Stimulated activated naive B cell treated with anti-CD40 and anti-IgM and Interleukin-4, amounts not matched to agents 10 μg/mL and 1 μg/mL and 100 μg/mL, for 72 hours (primary cell): ENCODE measurements at regions not wholly inside any gene's neighbourhood (a gene's known extent, or its start where the extent isn't known, plus 50 kb on each side); places are given as distances from the start of the nearest gene placed in this dataset.

Experiments used
- ATAC-seq, 2 donors: fragments of 150-1000 bp; cut with Tn5 transposase; replicated peaks; 2 replicates each; pipeline ENCODE4 v1.10.0; 2021; ENCODE audit warnings: moderate library complexity in 1 of 2
- DNase-seq: peaks from one replicate; pipeline ENCODE4 v3.0.0; 2021
- H3K27ac Mint-ChIP-seq: one replicate; pipeline ENCODE4 v1.8.0; 2022; ENCODE audit warnings: mild to moderate bottlenecking, mixed read lengths
- H3K27me3 Mint-ChIP-seq, 2 donors: one replicate each; pipeline ENCODE4 v1.8.0; 2022; ENCODE audit warnings: mixed read lengths in 2 of 2
- H3K36me3 Mint-ChIP-seq, 2 donors: one replicate each; pipeline ENCODE4 v1.8.0; 2022; ENCODE audit warnings: mixed read lengths in 2 of 2, mild to moderate bottlenecking in 1 of 2
- H3K4me1 Mint-ChIP-seq, 2 donors: one replicate each; pipeline ENCODE4 v1.8.0; 2022; ENCODE audit warnings: mixed read lengths in 2 of 2, mild to moderate bottlenecking in 1 of 2
- H3K4me3 Mint-ChIP-seq, 2 donors: one replicate each; pipeline ENCODE4 v1.8.0; 2022; ENCODE audit warnings: mild to moderate bottlenecking in 2 of 2, mixed read lengths in 2 of 2, moderate library complexity in 1 of 2
- H3K9me3 Mint-ChIP-seq, 2 donors: one replicate each; pipeline ENCODE4 v1.8.0; 2022; ENCODE audit warnings: mixed read lengths in 2 of 2, mild to moderate bottlenecking in 1 of 2

DNA sequence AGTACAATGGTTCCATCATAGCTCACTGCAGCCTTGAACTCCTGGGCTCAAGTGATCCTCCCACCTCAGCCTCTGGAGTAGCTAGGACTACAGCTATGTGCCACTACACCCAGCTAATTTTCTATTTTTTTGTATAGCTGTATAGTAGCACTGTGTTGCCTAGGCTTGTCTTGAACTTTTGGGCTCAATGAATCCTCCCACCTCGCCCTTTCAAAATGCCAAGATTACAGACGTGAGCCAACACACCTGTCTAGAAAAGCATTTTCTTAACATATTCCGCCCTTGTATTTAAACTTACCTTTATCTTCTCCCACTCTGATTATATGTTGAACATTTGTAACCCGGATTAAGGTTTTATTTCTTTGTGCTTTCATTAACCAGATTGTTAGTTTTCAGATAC lies 750.7 kb upstream of the GCFC2 start:
- H3K36me3 Mint-ChIP-seq = no peaks in the 10 kb centered on the region
- H3K4me1 Mint-ChIP-seq = no peaks in the 10 kb centered on the region
- H3K9me3 Mint-ChIP-seq = peaks cover 0 to 3% of the 10 kb centered on the region in 2 donors
- DNase-seq = no peak
- H3K4me3 Mint-ChIP-seq = no peak overlapping the region
- no peak for ATAC-seq
- no peak overlapping the region for H3K27ac Mint-ChIP-seq
- no peaks in the 10 kb centered on the region for H3K27me3 Mint-ChIP-seq

DNA sequence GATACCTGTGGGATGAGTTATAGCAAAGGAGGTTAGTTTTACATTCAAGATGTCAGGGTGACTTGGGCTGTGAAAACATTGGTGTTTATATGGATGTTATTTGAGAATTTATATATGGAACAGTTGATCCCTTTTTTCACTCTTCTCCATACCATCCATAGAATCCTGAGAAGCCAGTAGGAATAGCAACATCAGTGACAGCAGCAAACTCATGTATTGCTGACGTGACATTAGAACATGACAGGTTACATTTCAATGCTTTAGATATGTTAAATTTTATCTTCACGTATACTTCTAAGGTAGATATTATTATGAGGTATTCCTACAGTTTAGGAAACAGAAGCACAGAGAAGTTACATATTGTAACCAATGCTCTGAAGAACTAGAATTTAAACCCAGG lies 745.2 kb upstream of the GCFC2 start:
- Mint-ChIP-seq H3K27ac (no peak overlapping the region), H3K36me3 (no peaks in the 10 kb centered on the region), H3K4me1 (no peaks in the 10 kb centered on the region), H3K27me3 (no peaks in the 10 kb centered on the region), H3K4me3 (no peak overlapping the region), H3K9me3 (peaks cover 0 to 2% of the 10 kb centered on the region in 2 donors)
- no peak for DNase-seq
- no peak for ATAC-seq

DNA sequence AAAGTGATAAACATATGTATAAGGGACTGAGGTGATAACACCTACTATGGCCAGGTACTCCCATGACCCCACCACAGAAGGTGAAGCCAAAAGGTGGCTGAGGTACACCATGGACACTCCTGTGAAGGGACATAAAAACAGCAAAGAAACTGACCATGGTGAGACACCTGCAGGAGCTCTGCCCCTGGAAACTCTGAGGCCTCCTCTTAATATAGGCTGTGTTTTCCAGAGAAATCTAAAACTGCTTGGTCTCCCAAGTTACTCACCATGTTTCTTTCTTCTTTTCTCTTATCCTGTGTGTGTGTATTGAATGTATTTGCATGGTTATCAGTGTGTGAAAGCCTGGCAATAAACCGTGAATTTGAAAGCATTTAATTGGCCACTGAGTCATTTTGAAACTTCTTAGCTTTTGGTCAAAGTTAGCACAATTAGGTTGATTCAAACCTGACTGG lies 739.3 kb upstream of the GCFC2 start:
- H3K36me3 Mint-ChIP-seq = no peaks in the 10 kb centered on the region
- ATAC-seq = no peak
- H3K4me1 Mint-ChIP-seq = no peaks in the 10 kb centered on the region
- H3K27me3 Mint-ChIP-seq = no peaks in the 10 kb centered on the region
- no peak overlapping the region for H3K27ac Mint-ChIP-seq
- DNase-seq = no peak
- no peak overlapping the region for H3K4me3 Mint-ChIP-seq
- H3K9me3 Mint-ChIP-seq = peaks cover 0 to 2% of the 10 kb centered on the region in 2 donors

DNA sequence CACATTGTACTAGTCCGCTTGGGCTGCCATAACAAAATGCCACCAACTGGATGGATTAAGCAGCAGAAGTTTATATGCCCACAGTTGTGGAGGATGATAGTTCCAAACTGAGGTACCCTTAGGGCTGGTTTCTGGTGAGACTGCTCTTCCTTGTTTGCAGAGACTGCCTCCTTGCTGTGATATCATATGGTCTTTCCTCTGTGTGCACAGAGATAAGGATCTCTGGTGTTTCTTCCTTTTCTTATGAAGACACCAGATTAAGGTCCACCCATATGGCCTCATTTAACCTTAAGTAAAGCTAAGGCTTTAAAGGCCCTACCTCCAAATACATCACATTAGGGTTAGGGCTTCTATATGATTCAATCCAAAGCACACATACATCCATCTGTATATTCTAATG lies 738.2 kb upstream of the GCFC2 start:
- Mint-ChIP-seq H3K4me1 (no peaks in the 10 kb centered on the region), H3K9me3 (peaks cover 0 to 2% of the 10 kb centered on the region in 2 donors), H3K27ac (no peak overlapping the region), H3K36me3 (no peaks in the 10 kb centered on the region), H3K4me3 (no peak overlapping the region), H3K27me3 (no peaks in the 10 kb centered on the region)
- ATAC-seq (no peak), DNase-seq (no peak)

DNA sequence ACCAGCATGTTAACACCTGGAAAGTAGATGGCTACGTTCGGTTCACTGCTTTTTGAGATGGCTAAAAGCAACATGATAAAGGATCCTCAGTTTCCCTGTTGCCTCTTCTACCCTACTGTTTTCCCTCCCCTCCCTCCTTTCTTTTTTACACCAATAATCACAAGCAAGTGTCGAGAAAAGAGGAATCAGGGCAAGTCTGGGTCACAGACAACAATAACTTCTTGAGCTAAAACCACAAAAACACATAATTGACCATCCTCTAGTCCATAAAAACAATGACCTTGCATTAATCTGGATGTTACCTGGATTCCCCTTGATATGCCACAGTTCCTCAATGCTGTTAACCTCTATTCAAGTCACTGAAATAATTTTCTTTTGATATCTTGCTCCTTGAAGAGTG lies 736.6 kb upstream of the GCFC2 start:
- Mint-ChIP-seq H3K27ac (no peak overlapping the region), H3K27me3 (no peaks in the 10 kb centered on the region), H3K4me3 (no peak overlapping the region), H3K9me3 (peaks cover 0 to 4% of the 10 kb centered on the region in 2 donors), H3K36me3 (no peaks in the 10 kb centered on the region), H3K4me1 (no peaks in the 10 kb centered on the region)
- ATAC-seq (no peak), DNase-seq (no peak)

DNA sequence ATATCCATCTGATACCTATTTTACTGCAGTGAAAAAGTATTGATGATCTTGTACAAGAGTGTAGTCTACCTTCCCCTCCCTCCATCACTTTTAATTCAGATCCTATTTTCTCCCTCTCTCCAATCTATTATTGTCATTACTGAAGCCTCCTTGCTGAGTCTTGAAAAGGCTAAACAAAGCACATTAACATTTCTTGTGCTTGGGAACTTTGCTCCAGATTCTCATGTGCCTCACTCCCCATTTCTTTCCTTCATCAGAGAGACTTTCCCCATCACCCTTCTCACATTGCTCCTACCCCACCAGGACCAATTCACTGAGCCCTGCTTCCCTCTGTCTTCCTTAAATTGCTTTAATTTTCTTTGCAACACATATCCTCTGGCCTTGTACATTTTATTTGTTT lies 736.2 kb upstream of the GCFC2 start:
- Mint-ChIP-seq H3K4me1 (no peaks in the 10 kb centered on the region), H3K27me3 (no peaks in the 10 kb centered on the region), H3K36me3 (no peaks in the 10 kb centered on the region), H3K4me3 (no peak overlapping the region), H3K27ac (no peak overlapping the region), H3K9me3 (peaks cover 0 to 4% of the 10 kb centered on the region in 2 donors)
- ATAC-seq (no peak), DNase-seq (no peak)

DNA sequence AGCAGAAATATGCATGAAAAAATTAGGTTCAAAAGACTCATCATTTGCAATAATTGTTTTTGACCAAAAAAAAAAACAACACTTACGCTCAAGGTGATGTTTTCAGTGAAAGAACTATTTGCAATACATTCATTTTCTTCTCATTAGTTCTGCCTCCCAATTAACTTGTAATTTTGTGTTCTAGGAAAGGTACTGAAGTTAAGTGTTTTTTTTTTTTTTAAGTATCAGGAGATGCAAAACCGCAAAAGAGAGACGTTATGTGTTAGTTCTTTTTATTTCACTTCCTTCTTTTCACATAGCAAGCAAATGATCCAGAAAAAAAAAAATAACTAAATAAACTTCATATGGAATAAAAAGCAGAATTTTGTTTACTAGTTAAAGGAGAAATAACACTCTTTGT lies 735.2 kb upstream of the GCFC2 start:
- no peak for DNase-seq
- H3K36me3 Mint-ChIP-seq = no peaks in the 10 kb centered on the region
- no peak overlapping the region for H3K4me3 Mint-ChIP-seq
- ATAC-seq = no peak
- no peaks in the 10 kb centered on the region for H3K4me1 Mint-ChIP-seq
- H3K27me3 Mint-ChIP-seq = no peaks in the 10 kb centered on the region
- peaks cover 0 to 6% of the 10 kb centered on the region in 2 donors for H3K9me3 Mint-ChIP-seq
- H3K27ac Mint-ChIP-seq = no peak overlapping the region

DNA sequence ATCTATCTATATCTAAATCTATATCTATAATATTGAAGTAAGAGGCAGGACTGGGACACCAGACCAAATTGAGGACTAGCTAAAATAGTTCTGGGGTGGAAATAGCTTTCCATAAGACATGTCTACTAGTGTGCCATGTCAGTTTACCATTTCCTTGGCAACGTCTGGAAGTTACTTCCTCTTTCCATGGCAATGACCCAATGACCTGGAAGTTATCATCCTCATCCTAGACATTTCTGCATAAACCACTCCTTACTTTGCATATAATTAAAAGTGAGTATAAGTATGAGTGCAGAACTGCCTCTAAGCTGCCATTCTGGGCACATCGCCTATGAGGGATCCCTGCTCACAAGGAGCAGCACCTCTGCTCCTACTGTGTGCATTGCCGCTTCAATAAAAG lies 734.0 kb upstream of the GCFC2 start:
- peaks cover 1 to 6% of the 10 kb centered on the region in 2 donors for H3K9me3 Mint-ChIP-seq
- H3K27ac Mint-ChIP-seq = no peak overlapping the region
- no peaks in the 10 kb centered on the region for H3K36me3 Mint-ChIP-seq
- H3K27me3 Mint-ChIP-seq = no peaks in the 10 kb centered on the region
- no peak for DNase-seq
- no peaks in the 10 kb centered on the region for H3K4me1 Mint-ChIP-seq
- no peak overlapping the region for H3K4me3 Mint-ChIP-seq
- ATAC-seq = no peak

DNA sequence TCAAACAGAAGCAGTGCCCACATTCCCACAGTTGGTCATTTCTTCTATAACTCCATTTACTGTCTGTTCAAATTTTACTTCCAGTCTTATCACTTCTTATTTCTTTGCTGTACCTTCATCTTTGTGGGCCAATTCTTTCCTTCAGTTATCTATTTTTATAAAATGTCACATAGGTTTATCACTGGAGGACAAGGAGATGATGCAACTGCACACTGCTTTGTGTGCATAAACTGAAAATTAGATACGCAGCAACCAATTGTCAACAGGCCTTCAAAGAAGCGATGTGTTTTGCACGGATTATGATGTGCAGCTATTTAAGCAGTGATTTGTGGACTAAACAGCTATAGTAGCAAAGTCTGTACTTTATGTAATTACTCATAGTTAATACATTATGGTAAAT lies 726.8 kb upstream of the GCFC2 start:
- Mint-ChIP-seq H3K9me3 (peaks cover 6% of the 10 kb centered on the region in 2 donors), H3K36me3 (no peaks in the 10 kb centered on the region), H3K4me3 (no peak overlapping the region), H3K4me1 (no peaks in the 10 kb centered on the region), H3K27ac (no peak overlapping the region), H3K27me3 (no peaks in the 10 kb centered on the region)
- ATAC-seq = no peak
- DNase-seq = no peak

DNA sequence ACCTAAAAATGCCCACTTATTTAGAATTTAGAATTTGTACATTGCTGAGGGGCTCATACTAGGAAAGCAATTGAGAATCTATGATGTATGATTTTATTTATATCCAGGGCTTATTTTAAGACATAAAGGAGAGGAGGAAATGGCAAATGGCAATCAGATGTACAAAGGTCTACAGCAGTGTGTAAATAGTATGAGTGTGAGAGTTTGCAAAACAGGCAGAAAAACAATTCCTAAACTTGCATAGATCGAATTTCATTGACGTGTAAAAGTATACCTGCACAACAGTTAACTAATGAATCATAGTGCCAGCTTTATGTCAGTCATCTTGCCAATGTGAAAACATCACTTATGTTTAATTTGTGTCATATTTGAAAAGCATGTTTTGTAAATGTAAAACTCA lies 718.7 kb upstream of the GCFC2 start:
- H3K27me3 Mint-ChIP-seq = no peaks in the 10 kb centered on the region
- no peak for ATAC-seq

DNA sequence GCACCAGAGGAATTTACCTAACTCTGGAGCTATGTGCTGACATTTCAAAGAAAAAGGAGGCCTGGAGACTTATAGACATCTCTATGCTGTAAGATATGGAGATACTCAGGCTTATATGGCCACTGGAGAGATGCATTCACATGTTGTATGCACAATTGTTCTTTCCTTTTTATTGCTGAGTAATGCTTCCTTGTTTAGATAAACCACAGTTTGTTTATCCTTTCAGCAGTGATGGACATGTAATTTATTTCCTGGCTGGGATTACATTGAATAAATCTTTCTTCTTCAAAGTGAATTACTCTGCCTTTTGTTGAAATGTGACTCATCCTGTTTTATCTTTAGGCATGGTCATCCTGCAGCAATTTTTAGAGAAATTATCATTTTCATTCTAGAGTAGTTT lies 716.7 kb upstream of the GCFC2 start:
- ATAC-seq (no peak), DNase-seq (no peak)
- H3K27ac Mint-ChIP-seq = no peak overlapping the region
- H3K27me3 Mint-ChIP-seq = no peaks in the 10 kb centered on the region
- H3K4me1 Mint-ChIP-seq = no peaks in the 10 kb centered on the region
- H3K36me3 Mint-ChIP-seq = no peaks in the 10 kb centered on the region
- H3K9me3 Mint-ChIP-seq = peaks cover 4 to 7% of the 10 kb centered on the region in 2 donors
- H3K4me3 Mint-ChIP-seq = no peak overlapping the region

More for the DNA sequence above, 718.7 kb upstream of the GCFC2 start:
- H3K36me3 Mint-ChIP-seq = no peaks in the 10 kb centered on the region
- H3K4me3 Mint-ChIP-seq = no peak overlapping the region
- no peak for DNase-seq
- H3K9me3 Mint-ChIP-seq = peaks cover 4 to 8% of the 10 kb centered on the region in 2 donors
- H3K4me1 Mint-ChIP-seq = no peaks in the 10 kb centered on the region
- no peak overlapping the region for H3K27ac Mint-ChIP-seq

DNA sequence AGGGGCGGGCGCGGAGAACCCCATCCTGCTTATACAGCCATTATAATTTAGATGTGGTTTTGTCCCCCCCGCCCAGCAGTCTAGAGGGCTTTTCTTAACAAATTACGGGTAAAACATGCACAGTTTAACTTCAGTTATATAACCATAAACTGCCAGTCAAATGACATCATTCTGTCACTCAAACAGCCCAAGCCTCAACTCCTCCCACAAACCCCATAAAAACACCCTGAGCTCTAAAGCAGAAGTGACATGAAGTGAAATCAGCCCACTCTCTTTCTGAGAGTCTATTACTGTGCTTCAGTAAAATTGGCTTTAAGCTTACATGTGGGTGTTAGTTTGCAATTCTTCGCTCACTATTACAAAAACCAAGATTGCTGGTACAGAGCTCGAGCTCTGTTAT lies 705.1 kb upstream of the GCFC2 start:
- no peak for DNase-seq
- Mint-ChIP-seq H3K36me3 (no peaks in the 10 kb centered on the region), H3K27me3 (no peaks in the 10 kb centered on the region), H3K27ac (no peak overlapping the region), H3K4me3 (no peak overlapping the region), H3K9me3 (peaks cover 0 to 5% of the 10 kb centered on the region in 2 donors), H3K4me1 (no peaks in the 10 kb centered on the region)
- ATAC-seq = peak; percentile 66 to 80

DNA sequence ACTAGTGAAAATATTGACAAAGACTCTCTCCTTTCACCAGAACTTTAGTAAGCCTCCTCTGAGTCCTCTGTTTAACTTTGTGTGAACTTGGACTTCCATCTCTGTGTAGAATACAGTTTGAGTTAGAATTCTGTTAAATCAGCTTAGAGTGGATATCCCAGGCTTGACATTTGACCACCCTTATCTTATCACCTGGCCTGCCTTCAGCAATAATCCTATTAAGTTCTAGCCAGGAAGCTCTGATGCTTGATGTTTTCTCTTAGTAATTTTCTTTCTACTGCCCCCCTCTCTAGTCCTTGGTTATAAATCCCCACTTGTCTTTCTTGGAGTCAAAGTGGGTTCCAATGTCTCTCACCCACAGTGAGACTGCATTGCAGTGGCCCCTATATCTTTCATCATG lies 702.7 kb upstream of the GCFC2 start:
- no peak overlapping the region for H3K27ac Mint-ChIP-seq
- H3K4me3 Mint-ChIP-seq = no peak overlapping the region
- H3K4me1 Mint-ChIP-seq = no peaks in the 10 kb centered on the region
- peaks cover 0 to 8% of the 10 kb centered on the region in 2 donors for H3K9me3 Mint-ChIP-seq
- no peak for ATAC-seq
- DNase-seq = no peak
- H3K36me3 Mint-ChIP-seq = no peaks in the 10 kb centered on the region
- H3K27me3 Mint-ChIP-seq = no peaks in the 10 kb centered on the region

DNA sequence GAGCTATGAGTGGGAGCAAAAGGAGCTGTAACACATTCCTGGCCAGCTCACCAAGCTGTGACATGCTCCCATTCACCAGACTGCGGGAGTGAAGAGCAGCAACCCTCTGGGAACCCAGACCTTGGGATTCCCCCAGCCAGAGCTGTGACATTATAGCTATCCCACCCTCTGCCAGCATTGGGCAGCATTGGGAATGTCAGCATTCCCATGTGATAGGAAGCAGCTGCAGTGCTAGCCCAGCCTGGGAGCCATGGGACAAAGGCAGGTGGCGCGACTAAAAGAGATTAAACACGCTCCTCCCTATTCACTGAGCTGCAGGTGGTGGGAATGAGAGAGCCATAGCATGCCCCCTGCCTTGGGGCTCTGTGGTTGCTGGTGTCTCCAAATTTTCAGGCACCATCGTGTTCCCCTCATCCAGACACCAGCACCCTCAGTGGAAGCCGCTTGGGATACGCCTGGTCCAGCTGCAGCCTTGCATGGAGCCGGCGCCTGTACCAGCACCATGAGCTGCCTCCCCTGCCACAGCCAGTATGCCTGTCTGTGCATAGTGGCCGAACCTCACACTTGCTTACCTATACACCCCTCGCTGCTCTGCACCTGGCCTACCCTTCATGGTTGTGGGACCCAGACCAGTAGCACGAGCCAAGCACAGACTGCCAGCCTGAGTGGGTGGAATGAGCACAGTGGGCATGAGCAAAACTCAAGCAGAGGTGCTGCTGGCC lies 695.6 kb upstream of the GCFC2 start:
- Mint-ChIP-seq H3K27me3 (no peaks in the 10 kb centered on the region), H3K36me3 (no peaks in the 10 kb centered on the region), H3K4me3 (no peak overlapping the region), H3K9me3 (peaks cover 3 to 7% of the 10 kb centered on the region in 2 donors), H3K27ac (no peak overlapping the region), H3K4me1 (no peaks in the 10 kb centered on the region)
- DNase-seq (no peak), ATAC-seq (peak in 1 of 2 donors; percentile 12)

DNA sequence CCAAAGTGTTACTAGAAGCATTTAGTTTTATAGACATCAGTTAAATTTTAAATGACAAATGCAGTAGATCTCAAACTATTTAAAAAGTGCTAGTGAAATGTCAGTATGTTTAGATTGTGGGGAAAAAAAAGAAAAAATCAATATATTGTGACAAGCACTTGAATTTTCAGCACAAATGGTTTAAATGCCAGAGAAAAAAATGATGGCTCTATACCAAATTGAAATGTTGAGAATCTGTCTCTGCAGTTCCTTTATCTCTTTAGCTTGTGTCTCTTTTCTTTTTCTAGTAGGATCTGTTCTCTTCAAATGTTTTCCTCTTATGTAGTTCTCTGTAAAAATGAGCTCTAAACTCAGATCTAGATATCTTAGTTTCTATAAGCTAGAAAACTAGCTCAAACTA lies 682.6 kb upstream of the GCFC2 start:
- no peaks in the 10 kb centered on the region for H3K4me1 Mint-ChIP-seq
- DNase-seq = no peak
- H3K36me3 Mint-ChIP-seq = no peaks in the 10 kb centered on the region
- no peak overlapping the region for H3K4me3 Mint-ChIP-seq
- no peaks in the 10 kb centered on the region for H3K27me3 Mint-ChIP-seq
- ATAC-seq = no peak
- no peak overlapping the region for H3K27ac Mint-ChIP-seq
- H3K9me3 Mint-ChIP-seq = no peaks in the 10 kb centered on the region

DNA sequence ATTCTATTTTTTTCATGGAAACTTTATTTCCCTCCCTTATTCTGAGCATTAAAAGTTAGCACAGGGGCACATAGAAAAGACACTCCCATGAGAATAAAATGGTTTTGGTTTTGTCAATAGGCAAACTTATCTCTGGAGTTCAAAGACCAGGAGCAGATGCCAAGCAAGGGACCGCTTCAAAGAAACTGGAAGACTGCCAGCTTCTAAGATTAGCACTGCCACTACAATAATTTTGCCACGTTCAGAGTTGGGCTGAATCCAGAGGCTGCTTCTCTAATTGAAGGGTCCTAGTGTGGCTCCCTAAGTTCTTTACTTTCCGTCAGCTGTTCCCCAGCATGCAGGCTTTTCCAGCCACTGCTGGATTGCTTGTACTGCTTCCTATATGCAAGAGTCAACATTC lies 681.0 kb upstream of the GCFC2 start:
- H3K4me1 Mint-ChIP-seq = no peaks in the 10 kb centered on the region
- no peaks in the 10 kb centered on the region for H3K27me3 Mint-ChIP-seq
- DNase-seq (no peak), ATAC-seq (no peak)
- H3K27ac Mint-ChIP-seq = no peak overlapping the region
- no peaks in the 10 kb centered on the region for H3K36me3 Mint-ChIP-seq
- no peaks in the 10 kb centered on the region for H3K9me3 Mint-ChIP-seq
- H3K4me3 Mint-ChIP-seq = no peak overlapping the region
